HCT116 (cell line): ENCODE measurements at regions not wholly inside any gene's neighbourhood (a gene's known extent, or its start where the extent isn't known, plus 50 kb on each side); places are given as distances from the start of the nearest gene placed in this dataset.

Source experiments
- EZH2 ChIP-seq: fragments of 200-600 bp; sonication (generic); IDR thresholded peaks from 2 replicates; pipeline ENCODE4 v1.6.1; 2017; ENCODE audit warnings: antibody characterized with exemption, mixed run types
- EZH2phosphoT487 ChIP-seq: fragments of 200-600 bp; IDR thresholded peaks from 2 replicates; pipeline ENCODE4 v1.6.1; 2018; ENCODE audit warnings: antibody characterized with exemption, borderline replicate concordance
- JUND ChIP-seq: IDR thresholded peaks from 2 replicates; pipeline ENCODE4 v1.6.1; 2012
- POLR2A ChIP-seq: IDR thresholded peaks from 2 replicates; pipeline ENCODE4 v1.7.0; 2011; ENCODE audit warnings: borderline replicate concordance; ENCODE audit not compliant: insufficient read depth, insufficient read length; ENCODE audit errors: extremely low read depth
- POLR2AphosphoS5 ChIP-seq: IDR thresholded peaks from 2 replicates; pipeline ENCODE4 v1.6.1; 2011; ENCODE audit warnings: mild to moderate bottlenecking, low read depth, low read length, moderate library complexity
- TCF7L2 ChIP-seq: IDR thresholded peaks from 2 replicates; pipeline ENCODE4 v1.7.0; 2011; ENCODE audit warnings: borderline replicate concordance, inconsistent platforms; ENCODE audit not compliant: insufficient read depth, insufficient read length; ENCODE audit errors: extremely low read depth
- YY1 ChIP-seq: IDR thresholded peaks from 2 replicates; pipeline ENCODE4 v1.6.1; 2011; ENCODE audit warnings: low read length, low read depth, moderate library complexity, mild to moderate bottlenecking; ENCODE audit not compliant: insufficient replicate concordance; ENCODE audit errors: extremely low read depth
- TF ChIP-seq, protein P1 (sequence below), 3 experiments: fragments of 200-600 bp in 1 of 3; sonication (generic) in 1 of 3; IDR thresholded peaks in 2 of 3; conservative IDR thresholded peaks in 1 of 3; 2 replicates each; pipeline ENCODE4 v1.5.1; 2012 to 2017; ENCODE audit warnings: low read depth in 2 of 3, low read length in 2 of 3, antibody characterized with exemption in 1 of 3, borderline replicate concordance in 1 of 3, control low read depth in 1 of 3, mild to moderate bottlenecking in 1 of 3, mixed read lengths in 1 of 3, mixed run types in 1 of 3, moderate library complexity in 1 of 3; ENCODE audit not compliant: insufficient read depth in 1 of 3
- TF ChIP-seq, protein P2 (sequence below): IDR thresholded peaks from 2 replicates; pipeline ENCODE4 v1.6.1; 2012
- TF ChIP-seq, protein P3 (sequence below): IDR thresholded peaks from 2 replicates; pipeline ENCODE4 v1.6.1; 2012
- TF ChIP-seq, protein P4 (sequence below): IDR thresholded peaks from 2 replicates; pipeline ENCODE4 v1.6.1; 2011; ENCODE audit warnings: mild to moderate bottlenecking, low read length, moderate library complexity; ENCODE audit not compliant: insufficient replicate concordance; ENCODE audit errors: extremely low read depth

DNA sequence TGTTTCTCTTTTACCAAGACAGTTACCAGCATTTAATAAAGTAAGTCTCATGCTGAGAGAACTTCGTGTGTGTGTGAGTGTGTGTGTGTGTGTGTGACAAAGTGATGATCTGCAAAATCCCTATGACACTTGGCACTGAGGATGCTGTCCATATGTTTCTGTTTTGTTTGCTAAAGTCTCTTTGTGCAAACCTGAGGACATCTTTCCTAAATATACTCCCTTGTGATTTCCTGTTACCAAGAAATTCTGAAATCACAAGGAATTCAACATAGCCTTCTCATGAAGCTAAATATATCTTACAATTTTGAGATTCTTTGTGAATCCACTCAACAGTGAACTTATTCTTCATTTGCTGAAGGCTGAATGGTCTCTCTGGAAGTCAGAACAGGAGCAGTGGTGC is 1359.7 kb upstream of the NRXN1 start:
- TF ChIP-seq EZH2 (no peak), POLR2A (no peak), EZH2phosphoT487 (no peak), YY1 (no peak), POLR2AphosphoS5 (no peak), TCF7L2 (no peak), JUND (no peak)
- TF ChIP-seq, protein P1, sequence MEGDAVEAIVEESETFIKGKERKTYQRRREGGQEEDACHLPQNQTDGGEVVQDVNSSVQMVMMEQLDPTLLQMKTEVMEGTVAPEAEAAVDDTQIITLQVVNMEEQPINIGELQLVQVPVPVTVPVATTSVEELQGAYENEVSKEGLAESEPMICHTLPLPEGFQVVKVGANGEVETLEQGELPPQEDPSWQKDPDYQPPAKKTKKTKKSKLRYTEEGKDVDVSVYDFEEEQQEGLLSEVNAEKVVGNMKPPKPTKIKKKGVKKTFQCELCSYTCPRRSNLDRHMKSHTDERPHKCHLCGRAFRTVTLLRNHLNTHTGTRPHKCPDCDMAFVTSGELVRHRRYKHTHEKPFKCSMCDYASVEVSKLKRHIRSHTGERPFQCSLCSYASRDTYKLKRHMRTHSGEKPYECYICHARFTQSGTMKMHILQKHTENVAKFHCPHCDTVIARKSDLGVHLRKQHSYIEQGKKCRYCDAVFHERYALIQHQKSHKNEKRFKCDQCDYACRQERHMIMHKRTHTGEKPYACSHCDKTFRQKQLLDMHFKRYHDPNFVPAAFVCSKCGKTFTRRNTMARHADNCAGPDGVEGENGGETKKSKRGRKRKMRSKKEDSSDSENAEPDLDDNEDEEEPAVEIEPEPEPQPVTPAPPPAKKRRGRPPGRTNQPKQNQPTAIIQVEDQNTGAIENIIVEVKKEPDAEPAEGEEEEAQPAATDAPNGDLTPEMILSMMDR (IDR thresholded peaks at IDR 0.05 in 2 of 3, conservative IDR thresholded peaks at IDR 0.05 in 1 of 3; ENCODE audit: borderline replicate concordance in 1 of 3, insufficient read depth in 1 of 3, low read depth in 2 of 3, low read length in 2 of 3) = no peak
- TF ChIP-seq, protein P2, sequence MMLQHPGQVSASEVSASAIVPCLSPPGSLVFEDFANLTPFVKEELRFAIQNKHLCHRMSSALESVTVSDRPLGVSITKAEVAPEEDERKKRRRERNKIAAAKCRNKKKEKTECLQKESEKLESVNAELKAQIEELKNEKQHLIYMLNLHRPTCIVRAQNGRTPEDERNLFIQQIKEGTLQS = no peak
- TF ChIP-seq, protein P3, sequence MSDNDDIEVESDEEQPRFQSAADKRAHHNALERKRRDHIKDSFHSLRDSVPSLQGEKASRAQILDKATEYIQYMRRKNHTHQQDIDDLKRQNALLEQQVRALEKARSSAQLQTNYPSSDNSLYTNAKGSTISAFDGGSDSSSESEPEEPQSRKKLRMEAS = no peak
- TF ChIP-seq, protein P4, sequence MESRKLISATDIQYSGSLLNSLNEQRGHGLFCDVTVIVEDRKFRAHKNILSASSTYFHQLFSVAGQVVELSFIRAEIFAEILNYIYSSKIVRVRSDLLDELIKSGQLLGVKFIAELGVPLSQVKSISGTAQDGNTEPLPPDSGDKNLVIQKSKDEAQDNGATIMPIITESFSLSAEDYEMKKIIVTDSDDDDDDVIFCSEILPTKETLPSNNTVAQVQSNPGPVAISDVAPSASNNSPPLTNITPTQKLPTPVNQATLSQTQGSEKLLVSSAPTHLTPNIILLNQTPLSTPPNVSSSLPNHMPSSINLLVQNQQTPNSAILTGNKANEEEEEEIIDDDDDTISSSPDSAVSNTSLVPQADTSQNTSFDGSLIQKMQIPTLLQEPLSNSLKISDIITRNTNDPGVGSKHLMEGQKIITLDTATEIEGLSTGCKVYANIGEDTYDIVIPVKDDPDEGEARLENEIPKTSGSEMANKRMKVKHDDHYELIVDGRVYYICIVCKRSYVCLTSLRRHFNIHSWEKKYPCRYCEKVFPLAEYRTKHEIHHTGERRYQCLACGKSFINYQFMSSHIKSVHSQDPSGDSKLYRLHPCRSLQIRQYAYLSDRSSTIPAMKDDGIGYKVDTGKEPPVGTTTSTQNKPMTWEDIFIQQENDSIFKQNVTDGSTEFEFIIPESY = no peak
